ENCODE measurements at regions not wholly inside any gene's neighbourhood (a gene's known extent, or its start where the extent isn't known, plus 50 kb on each side); places are given as distances from the start of the nearest gene placed in this dataset.

DNA sequence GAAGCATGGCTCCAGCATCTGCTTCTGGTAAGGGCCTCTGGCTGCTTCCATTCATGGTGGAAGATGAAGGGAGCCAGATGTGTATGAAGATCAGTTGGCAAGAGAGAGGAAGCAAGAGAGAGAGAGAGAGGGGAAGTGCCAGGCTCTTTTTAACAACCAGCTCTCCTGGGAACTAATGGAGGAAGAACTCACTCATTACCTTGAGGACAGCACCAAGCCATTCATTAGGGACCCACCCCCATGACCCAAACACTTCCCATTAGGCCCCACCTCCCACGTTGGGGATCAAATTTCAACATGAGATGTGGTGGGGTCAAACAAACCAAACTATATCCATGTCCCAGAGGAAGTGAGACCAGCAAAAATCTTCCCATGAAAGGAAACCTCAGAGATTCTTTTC, 124.8 kb upstream of the SIX2 start:
- peak; percentile 44 for DNase-seq

- DNase-seq: no peak
Measured at GRCh38 chr2:45132551-45132950, 123.3 kb upstream of the SIX2 start.

DNA sequence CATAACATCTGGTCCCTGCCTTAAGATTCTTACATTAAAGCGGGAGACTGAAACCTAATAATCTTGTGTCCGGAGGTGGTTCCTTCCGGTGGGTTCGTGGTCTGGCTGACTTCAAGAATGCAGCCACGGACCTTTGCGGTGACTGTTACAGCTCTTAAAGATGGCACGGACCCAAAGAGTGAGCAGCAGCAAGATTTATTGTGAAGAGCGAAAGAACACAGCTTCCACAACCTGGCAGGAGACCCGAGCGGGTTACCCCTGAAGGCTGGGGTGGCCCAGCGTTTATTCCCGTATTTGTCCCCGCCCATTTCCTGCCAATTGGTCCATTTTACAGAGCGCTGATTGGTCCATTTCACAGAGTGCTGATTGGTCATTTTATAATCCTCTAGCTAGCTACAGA, 122.3 kb upstream of the SIX2 start:
- no peak for DNase-seq

DNA sequence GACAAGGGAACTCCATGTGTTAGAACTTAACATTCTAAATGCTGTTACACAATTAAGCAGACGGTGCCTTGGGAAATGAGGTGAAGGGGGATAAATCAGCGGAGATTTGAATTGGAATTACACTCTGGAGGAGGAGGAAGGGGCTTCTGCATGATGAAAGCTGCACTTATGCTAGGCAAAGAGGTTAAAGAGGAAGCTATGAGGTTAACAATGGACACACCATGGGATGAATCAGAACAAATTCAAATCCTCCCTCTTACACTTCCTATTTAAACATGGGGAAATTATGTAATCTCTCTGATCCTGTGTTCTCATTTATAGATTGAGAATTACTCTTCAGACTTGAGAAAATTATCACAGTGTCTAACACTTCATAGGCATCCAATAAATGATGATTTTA, 121.5 kb upstream of the SIX2 start:
- peak; percentile 73 for DNase-seq

- peak; percentile 56 for DNase-seq
Measured at GRCh38 chr2:45128580-45128997, 119.3 kb upstream of the SIX2 start.

DNA sequence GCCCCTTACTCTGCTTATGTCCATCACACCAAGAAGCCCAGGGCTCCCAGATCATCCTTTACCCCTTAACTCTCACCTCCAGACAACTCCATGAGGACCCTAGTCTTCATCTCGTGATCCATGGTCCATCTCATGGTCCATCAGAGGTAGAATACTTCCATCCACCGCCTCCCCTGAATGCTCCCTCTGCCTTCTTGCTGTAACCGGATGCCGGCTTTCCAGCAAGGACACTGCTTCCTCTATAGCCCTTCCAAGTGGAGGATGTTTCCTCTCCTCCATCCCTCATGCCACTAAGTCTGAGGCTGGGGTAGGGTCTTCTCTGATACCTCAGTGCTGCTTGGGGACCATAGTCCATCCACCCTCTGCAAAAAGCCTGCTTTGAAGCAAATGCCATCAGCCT, 118.6 kb upstream of the SIX2 start:
- no peak for DNase-seq

DNA sequence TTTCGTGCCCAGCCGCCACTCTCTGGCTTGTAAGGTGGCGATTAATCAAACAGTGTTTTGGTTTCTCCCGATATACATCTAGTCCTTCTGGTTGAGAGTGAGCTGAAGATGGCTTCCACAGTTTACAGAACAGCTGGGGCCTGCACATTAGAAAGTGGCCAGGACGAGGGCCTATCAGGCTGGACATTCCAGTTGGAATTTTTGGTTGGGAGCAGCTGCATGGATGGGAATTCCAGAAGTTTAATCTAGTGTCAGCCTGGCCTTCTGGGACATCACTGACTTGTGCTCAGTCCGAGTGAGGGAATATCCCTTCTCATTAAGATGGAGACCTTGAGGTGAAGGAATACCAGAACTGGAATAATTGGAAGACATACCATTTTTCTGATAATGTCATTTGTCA, 118.1 kb upstream of the SIX2 start:
- DNase-seq: no peak

- no peak for DNase-seq
Measured at GRCh38 chr2:45125232-45125631, 116.0 kb upstream of the SIX2 start.

- DNase-seq: no peak
Measured at GRCh38 chr2:45124456-45124855, 115.2 kb upstream of the SIX2 start.

- DNase-seq: no peak
Measured at GRCh38 chr2:45123521-45124191, 114.4 kb upstream of the SIX2 start.

- DNase-seq: no peak
Measured at GRCh38 chr2:45123065-45123464, 113.8 kb upstream of the SIX2 start.

- DNase-seq: no peak
Measured at GRCh38 chr2:45121236-45121927, 112.1 kb upstream of the SIX2 start.

- no peak for DNase-seq
Measured at GRCh38 chr2:45120546-45120945, 111.3 kb upstream of the SIX2 start.

- DNase-seq: no peak
Measured at GRCh38 chr2:45119855-45120254, 110.6 kb upstream of the SIX2 start.

DNA sequence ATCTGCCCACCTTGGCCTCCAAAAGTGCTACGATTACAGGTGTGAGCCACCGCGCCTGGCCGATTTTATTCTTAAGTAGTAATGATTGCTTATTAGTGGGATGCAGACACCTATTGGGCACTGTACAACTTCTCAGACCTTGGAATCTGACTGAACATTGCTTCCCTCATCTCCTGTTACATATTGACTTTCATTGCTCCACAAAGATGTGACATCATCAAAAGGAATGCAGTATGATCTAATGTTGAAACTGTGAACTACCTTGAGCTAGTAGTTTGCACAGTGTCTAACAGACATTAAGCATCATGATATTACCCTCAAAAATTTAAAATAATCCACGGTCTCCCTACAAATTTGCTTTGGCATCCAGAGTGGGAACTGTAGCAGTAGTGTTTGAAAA, 109.8 kb upstream of the SIX2 start:
- no peak for DNase-seq

DNA sequence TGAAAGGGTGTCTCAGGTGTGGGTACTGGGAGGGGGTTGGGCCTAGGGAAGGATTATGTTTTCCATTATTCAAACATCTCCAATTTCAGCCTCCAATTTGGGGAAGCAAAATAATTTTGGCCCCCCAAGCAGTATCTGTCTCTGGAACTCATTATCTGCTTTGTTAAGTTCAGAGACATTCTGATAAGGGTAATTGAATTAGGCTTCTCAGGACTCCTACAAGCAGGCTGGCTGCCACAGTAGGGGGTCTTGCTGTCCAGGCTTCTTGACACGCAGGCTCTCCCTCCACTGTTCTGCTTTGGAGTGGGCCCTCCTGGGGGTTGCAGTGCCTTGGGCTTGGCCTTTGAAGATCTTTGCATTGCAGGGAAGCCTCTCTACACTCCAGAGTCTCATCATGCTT, 108.1 kb upstream of the SIX2 start:
- no peak for DNase-seq

DNA sequence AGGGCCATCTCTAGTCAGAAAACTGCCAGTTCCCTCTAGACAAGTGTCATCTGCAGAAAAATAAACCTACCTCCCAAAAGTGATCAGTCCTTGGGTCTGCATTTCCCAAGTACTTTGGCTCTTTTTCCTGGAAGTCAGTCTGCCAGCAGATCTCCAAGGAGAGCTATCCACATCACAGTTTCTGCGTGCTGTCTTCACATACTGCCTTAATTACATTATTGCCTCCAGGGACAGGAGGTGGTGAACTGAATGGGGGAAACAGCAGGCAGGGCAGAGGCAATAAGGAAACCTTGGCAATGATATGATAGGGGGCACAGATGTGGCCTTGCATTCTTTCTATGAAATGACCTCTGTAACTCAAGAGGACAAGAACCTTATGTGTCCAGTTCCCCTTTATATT, 105.9 kb upstream of the SIX2 start:
- no peak for DNase-seq

DNA sequence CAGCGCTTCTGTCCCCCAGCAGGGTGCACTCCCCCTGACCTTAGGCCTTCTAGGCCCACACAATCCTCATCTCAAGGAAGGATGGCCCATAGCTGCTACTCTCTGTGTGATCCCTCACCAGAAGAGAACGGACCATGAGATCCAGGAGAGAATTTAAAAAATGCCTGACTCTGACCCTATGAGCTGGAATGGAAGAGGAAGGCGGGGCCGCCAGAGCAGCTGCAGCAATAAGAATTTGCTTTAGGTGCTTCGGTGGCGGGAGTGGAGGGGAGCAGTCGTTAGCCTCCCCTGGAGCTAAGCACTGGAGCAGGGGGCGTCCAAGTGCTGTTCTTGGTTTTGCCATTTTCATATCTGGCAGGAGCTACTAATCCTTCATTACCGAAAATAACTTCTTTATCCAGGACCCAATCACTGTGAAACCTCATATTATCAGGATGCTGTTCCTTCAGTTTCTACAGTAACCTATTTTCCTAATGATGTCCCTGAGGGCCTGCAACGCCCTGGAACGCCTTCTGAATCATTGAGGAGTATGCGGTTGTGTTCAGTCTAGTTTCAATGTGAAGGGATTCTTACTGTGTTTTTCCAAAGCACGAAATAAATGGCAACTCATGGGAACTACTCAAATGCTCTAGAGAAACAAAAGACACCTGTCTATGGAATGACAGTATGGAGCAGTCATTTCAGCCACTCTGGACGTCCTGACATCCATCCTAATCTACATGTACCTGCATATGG, 105.1 kb upstream of the SIX2 start:
- no peak for DNase-seq

DNA sequence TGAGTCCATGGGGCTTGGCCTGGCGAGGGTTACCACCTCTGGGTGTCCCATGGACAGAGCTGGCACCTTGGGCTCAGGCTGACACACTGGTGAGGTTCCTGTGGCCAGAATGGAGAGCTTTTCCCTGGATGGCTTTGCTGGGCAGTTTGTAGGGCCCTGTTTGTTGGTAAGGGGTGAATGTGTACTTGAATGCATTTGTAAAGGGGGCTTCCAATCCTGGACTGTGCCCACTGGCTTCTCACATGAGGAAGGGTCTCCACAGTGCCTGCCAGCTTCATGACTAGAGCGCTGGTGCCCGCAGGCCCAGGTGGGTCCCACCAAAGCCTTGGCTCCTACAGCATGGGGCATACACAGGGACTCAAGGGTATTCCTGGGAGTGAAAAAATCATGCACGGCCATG, 103.5 kb upstream of the SIX2 start:
- no peak for DNase-seq

DNA sequence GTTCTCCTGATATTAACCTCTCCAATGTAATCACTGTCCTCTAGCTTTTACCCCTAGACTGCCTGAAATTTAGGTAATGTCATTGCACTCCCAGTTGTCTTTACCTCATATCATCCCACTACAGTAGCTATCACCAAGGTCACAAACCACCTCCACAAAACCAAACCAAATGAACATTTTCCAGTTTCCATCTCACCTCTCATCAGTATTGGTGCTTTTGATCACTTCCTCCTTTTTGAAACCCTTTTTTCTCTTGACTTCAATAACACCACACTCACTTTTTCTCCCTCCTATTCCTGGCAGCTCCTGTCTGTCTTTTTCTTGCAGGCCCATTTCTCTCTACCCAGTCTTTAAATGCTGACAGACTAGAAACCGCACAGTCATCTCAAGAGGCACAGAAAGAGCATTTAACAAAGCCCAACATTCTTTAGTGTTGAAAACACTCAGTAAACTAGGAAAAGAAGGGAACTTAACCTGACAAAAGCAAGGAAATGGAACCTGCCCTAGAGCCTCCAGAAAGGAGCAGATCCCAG, 95.9 kb upstream of the SIX2 start:
- no peak for DNase-seq

- no peak for DNase-seq
Measured at GRCh38 chr2:45104429-45104828, 95.2 kb upstream of the SIX2 start.

- DNase-seq: no peak
Measured at GRCh38 chr2:45103351-45104345, 94.4 kb upstream of the SIX2 start.
